ENCODE measurements at regions not wholly inside any gene's neighbourhood (a gene's known extent, or its start where the extent isn't known, plus 50 kb on each side); places are given as distances from the start of the nearest gene placed in this dataset.
A peak's percentile ranks its signal among the peaks of the same experiment; 100 is the strongest.

- TF ChIP-seq, protein P1, sequence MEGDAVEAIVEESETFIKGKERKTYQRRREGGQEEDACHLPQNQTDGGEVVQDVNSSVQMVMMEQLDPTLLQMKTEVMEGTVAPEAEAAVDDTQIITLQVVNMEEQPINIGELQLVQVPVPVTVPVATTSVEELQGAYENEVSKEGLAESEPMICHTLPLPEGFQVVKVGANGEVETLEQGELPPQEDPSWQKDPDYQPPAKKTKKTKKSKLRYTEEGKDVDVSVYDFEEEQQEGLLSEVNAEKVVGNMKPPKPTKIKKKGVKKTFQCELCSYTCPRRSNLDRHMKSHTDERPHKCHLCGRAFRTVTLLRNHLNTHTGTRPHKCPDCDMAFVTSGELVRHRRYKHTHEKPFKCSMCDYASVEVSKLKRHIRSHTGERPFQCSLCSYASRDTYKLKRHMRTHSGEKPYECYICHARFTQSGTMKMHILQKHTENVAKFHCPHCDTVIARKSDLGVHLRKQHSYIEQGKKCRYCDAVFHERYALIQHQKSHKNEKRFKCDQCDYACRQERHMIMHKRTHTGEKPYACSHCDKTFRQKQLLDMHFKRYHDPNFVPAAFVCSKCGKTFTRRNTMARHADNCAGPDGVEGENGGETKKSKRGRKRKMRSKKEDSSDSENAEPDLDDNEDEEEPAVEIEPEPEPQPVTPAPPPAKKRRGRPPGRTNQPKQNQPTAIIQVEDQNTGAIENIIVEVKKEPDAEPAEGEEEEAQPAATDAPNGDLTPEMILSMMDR (IDR thresholded peaks at IDR 0.05; ENCODE audit: unreplicated experiment), result no peak
- intact Hi-C loops (cut with micrococcal nuclease), result no loop called here
- peaks cover 18% of the 10 kb centered on the region for H3K27me3 Mint-ChIP-seq (ENCODE audit: insufficient read depth, unreplicated experiment)
- no peak overlapping the region for H3K27ac Mint-ChIP-seq (ENCODE audit: low read depth, unreplicated experiment)
- no TSS peak for BruUV-seq (replicated peaks)
- peaks cover 11% of the 10 kb centered on the region for H3K9me3 Mint-ChIP-seq (ENCODE audit: unreplicated experiment)
- no peaks in the 10 kb centered on the region for H3K4me1 Mint-ChIP-seq (ENCODE audit: insufficient read depth, unreplicated experiment)
- H3K36me3 Mint-ChIP-seq (ENCODE audit: insufficient read depth, unreplicated experiment), result no peaks in the 10 kb centered on the region
- H3K4me3 Mint-ChIP-seq (ENCODE audit: unreplicated experiment), result no peak overlapping the region
- DNase-seq (ENCODE audit: unreplicated experiment), result no peak
- ChIA-PET CTCF (no interaction called here), POLR2A (no interaction called here)
Measured at GRCh38 chr10:113337142-113337541, 215.7 kb upstream of the HABP2 start.

- ChIA-PET POLR2A (interaction anchor here (0.6 to 0.8 kb wide), 2 partner anchors 9 to 45 kb away, joined by 3 read pairs; no protein-coding TSS in a partner anchor), CTCF (interaction anchor here (0.6 kb wide), 1 partner anchor 147 kb away, joined by 3 read pairs; no protein-coding TSS in a partner anchor)
- intact Hi-C loops (cut with micrococcal nuclease), result no loop called here
- DNase-seq (ENCODE audit: unreplicated experiment), result no peak
- Mint-ChIP-seq H3K4me3 (ENCODE audit: unreplicated experiment) (no peak overlapping the region), H3K27ac (ENCODE audit: low read depth, unreplicated experiment) (no peak overlapping the region), H3K36me3 (ENCODE audit: insufficient read depth, unreplicated experiment) (no peaks in the 10 kb centered on the region), H3K4me1 (ENCODE audit: insufficient read depth, unreplicated experiment) (no peaks in the 10 kb centered on the region), H3K9me3 (ENCODE audit: unreplicated experiment) (peaks cover 9% of the 10 kb centered on the region), H3K27me3 (ENCODE audit: insufficient read depth, unreplicated experiment) (peaks cover 18% of the 10 kb centered on the region)
- TF ChIP-seq, protein P1 (IDR thresholded peaks at IDR 0.05; ENCODE audit: unreplicated experiment), result no peak
- no TSS peak for BruUV-seq (replicated peaks)
Measured at GRCh38 chr10:113339121-113339520, 213.7 kb upstream of the HABP2 start.

DNA sequence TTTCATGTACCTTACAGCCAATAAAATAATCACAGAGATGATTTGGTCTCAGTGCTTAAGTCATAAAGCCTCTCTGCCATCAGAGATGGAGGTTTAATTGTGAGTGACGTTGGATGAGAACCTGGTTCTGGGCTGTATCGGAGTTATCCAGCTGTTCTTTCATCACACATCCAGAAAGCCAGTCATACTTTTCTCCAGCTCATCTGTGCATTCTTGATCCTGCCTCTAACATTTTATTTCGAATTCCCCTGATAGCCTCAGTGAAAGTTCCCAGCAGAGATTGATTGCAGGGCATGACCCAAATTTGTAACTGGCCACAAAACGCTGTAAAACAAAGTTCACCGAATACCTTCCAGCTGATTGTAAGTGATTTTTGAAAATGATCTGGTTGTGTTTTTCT is 212.6 kb upstream of the HABP2 start:
- H3K36me3 Mint-ChIP-seq (ENCODE audit: insufficient read depth, unreplicated experiment), result no peaks in the 10 kb centered on the region
- no peaks in the 10 kb centered on the region for H3K9me3 Mint-ChIP-seq (ENCODE audit: unreplicated experiment)
- no peak for DNase-seq (ENCODE audit: unreplicated experiment)
- TF ChIP-seq, protein P1 (IDR thresholded peaks at IDR 0.05; ENCODE audit: unreplicated experiment), result no peak
- no peak overlapping the region for H3K27ac Mint-ChIP-seq (ENCODE audit: low read depth, unreplicated experiment)
- peaks cover 18% of the 10 kb centered on the region for H3K27me3 Mint-ChIP-seq (ENCODE audit: insufficient read depth, unreplicated experiment)
- BruUV-seq (replicated peaks), result no TSS peak
- ChIA-PET CTCF (interaction anchor here (0.6 to 1.0 kb wide), 3 partner anchors 45 to 200 kb away, joined by 3 to 4 read pairs (median 3); no protein-coding TSS in a partner anchor), POLR2A (no interaction called here)
- H3K4me3 Mint-ChIP-seq (ENCODE audit: unreplicated experiment), result no peak overlapping the region
- intact Hi-C loops (cut with micrococcal nuclease), result no loop called here
- no peaks in the 10 kb centered on the region for H3K4me1 Mint-ChIP-seq (ENCODE audit: insufficient read depth, unreplicated experiment)

DNA sequence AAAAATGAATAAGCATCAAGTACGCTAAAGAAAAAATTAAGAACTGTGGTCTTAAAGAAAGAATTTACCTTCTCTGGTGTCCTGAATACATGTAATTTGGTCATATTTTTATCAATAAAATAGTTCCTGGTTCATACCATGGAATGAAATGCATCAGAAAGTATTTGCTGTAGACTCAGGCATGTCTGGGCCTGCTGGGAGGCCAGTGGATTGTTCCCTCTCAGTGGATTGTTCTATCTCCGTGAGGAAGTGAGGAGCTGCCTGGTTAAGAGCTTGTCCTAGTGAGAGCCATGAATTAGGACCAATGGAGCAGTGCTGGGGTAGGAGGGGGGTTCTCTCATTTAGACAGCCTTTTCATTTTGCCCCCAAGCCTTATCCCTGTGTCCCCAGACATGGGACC is 211.7 kb upstream of the HABP2 start:
- no peak for DNase-seq (ENCODE audit: unreplicated experiment)
- intact Hi-C loops (cut with micrococcal nuclease), result no loop called here
- no peaks in the 10 kb centered on the region for H3K36me3 Mint-ChIP-seq (ENCODE audit: insufficient read depth, unreplicated experiment)
- H3K9me3 Mint-ChIP-seq (ENCODE audit: unreplicated experiment), result no peaks in the 10 kb centered on the region
- no peak overlapping the region for H3K4me3 Mint-ChIP-seq (ENCODE audit: unreplicated experiment)
- TF ChIP-seq, protein P1 (IDR thresholded peaks at IDR 0.05; ENCODE audit: unreplicated experiment), result no peak
- peaks cover 18% of the 10 kb centered on the region for H3K27me3 Mint-ChIP-seq (ENCODE audit: insufficient read depth, unreplicated experiment)
- H3K4me1 Mint-ChIP-seq (ENCODE audit: insufficient read depth, unreplicated experiment), result no peaks in the 10 kb centered on the region
- CTCF ChIA-PET, result interaction anchor here (0.6 to 1.0 kb wide), 3 partner anchors 44 to 158 kb away, joined by 3 to 4 read pairs (median 4); no protein-coding TSS in a partner anchor
- BruUV-seq (replicated peaks), result no TSS peak
- POLR2A ChIA-PET, result interaction anchor here (0.6 to 1.0 kb wide), 3 partner anchors 21 to 788 kb away, joined by 3 to 5 read pairs (median 3); no protein-coding TSS in a partner anchor
- peak overlapping the region; percentile 32 for H3K27ac Mint-ChIP-seq (ENCODE audit: low read depth, unreplicated experiment)
